RWPE2 (cell line): ENCODE measurements at regions not wholly inside any gene's neighbourhood (a gene's known extent, or its start where the extent isn't known, plus 50 kb on each side); places are given as distances from the start of the nearest gene placed in this dataset.

Experiments used
- ATAC-seq: fragments of 200-7000 bp; cut with Tn5 transposase; 3 replicates; pipeline ENCODE4 v1.9.1; 2021; ENCODE audit warnings: low read depth
- DNase-seq: peaks from one replicate; pipeline ENCODE4 v3.0.0-alpha.2; 2020; ENCODE audit warnings: low spot score
- H3K27ac ChIP-seq: fragments of 450-650 bp; 2 replicates; pipeline ENCODE4 v1.5.1; 2017; ENCODE audit warnings: mild to moderate bottlenecking; ENCODE audit not compliant: poor library complexity, severe bottlenecking
- H3K27me3 ChIP-seq: fragments of 250-450 bp; sonication (Bioruptor Pico); 2 replicates; pipeline ENCODE4 v1.5.1; 2021; ENCODE audit warnings: mild to moderate bottlenecking, moderate library complexity; ENCODE audit not compliant: insufficient read depth, poor library complexity, severe bottlenecking
- H3K36me3 ChIP-seq: fragments of 250-450 bp; sonication (Bioruptor Pico); 2 replicates; pipeline ENCODE4 v1.5.1; 2020; ENCODE audit warnings: low read depth, mild to moderate bottlenecking, moderate library complexity
- H3K4me1 ChIP-seq: fragments of 250-450 bp; sonication (Bioruptor Pico); 2 replicates; pipeline ENCODE4 v1.5.1; 2021; ENCODE audit warnings: mild to moderate bottlenecking, moderate library complexity; ENCODE audit not compliant: insufficient read depth, poor library complexity, severe bottlenecking
- H3K4me3 ChIP-seq: fragments of 250-450 bp; sonication (Bioruptor Pico); 2 replicates; pipeline ENCODE4 v1.5.1; 2021; ENCODE audit warnings: mild to moderate bottlenecking, moderate library complexity; ENCODE audit not compliant: severe bottlenecking
- H3K9me3 ChIP-seq: fragments of 250-450 bp; sonication (Bioruptor Pico); 2 replicates; pipeline ENCODE4 v1.5.1; 2021; ENCODE audit warnings: mild to moderate bottlenecking, moderate library complexity; ENCODE audit not compliant: severe bottlenecking
- TF ChIP-seq, protein P1 (sequence below): fragments of 450-650 bp; IDR thresholded peaks from one replicate; pipeline ENCODE4 v1.5.1; 2017; ENCODE audit warnings: mild to moderate bottlenecking, moderate library complexity; ENCODE audit not compliant: poor library complexity, severe bottlenecking

DNA sequence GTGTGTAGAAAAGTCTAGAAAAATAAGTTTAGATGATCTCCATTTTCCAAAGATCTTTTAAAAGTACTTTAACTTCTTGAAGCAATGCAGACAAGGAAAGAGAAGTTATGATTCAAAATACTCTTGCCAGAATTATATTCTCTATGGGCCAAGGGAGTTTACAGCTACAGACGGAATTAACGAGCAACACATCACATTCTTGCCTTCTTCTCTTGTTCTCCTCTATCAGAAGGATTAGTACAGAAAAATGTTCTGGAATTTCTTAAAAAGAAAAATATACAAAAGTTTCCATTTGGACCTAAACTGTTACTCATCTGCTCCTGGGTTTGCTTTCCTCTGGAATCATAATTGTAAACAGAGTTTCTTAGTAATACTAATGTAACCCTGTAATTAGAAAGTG is 284.7 kb upstream of the HSF2 start:
- Histone ChIP-seq H3K9me3 (no peaks in the 10 kb centered on the region), H3K4me3 (no peak overlapping the region), H3K36me3 (no peaks in the 10 kb centered on the region), H3K27ac (no peak overlapping the region), H3K4me1 (no peaks in the 10 kb centered on the region), H3K27me3 (no peaks in the 10 kb centered on the region)
- no peak for ATAC-seq
- DNase-seq = no peak
- TF ChIP-seq, protein P1, sequence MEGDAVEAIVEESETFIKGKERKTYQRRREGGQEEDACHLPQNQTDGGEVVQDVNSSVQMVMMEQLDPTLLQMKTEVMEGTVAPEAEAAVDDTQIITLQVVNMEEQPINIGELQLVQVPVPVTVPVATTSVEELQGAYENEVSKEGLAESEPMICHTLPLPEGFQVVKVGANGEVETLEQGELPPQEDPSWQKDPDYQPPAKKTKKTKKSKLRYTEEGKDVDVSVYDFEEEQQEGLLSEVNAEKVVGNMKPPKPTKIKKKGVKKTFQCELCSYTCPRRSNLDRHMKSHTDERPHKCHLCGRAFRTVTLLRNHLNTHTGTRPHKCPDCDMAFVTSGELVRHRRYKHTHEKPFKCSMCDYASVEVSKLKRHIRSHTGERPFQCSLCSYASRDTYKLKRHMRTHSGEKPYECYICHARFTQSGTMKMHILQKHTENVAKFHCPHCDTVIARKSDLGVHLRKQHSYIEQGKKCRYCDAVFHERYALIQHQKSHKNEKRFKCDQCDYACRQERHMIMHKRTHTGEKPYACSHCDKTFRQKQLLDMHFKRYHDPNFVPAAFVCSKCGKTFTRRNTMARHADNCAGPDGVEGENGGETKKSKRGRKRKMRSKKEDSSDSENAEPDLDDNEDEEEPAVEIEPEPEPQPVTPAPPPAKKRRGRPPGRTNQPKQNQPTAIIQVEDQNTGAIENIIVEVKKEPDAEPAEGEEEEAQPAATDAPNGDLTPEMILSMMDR = no peak

DNA sequence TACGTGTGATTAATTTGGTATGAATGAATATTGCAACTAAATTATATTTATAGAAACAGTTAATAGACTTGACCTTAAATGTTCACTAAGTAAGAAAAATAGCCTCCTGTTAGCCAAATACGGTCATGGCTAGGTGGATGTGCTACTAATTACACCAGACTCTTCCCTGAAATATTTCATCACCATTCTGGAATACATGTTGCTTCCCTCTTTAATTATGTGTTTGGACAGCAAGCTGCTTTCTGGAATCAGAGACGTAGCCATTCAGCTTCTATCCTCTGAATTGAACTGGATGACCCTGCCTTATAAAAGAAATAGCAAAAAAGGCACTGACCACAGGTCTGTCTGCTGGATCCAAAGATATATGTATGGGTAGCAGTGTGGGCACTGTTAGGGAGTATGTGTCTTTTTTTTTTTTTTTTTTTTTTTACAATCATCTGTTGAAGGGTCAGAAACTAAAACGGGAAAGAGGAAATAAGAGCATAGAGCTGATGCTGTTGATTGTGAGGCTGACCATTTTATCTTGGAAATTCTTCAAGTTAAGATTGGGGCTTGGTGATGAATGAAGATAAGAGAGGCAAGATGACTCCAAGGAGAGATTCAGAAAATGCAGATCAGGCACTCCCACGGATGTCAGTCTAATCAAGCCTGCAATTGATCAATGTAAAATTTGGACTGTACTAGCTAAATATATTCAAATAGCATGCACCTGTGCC is 283.2 kb upstream of the HSF2 start:
- H3K27me3 ChIP-seq = no peaks in the 10 kb centered on the region
- DNase-seq (no peak), ATAC-seq (no peak)
- no peaks in the 10 kb centered on the region for H3K4me1 ChIP-seq
- no peak overlapping the region for H3K4me3 ChIP-seq
- TF ChIP-seq, protein P1 = no peak
- no peaks in the 10 kb centered on the region for H3K9me3 ChIP-seq
- no peak overlapping the region for H3K27ac ChIP-seq
- H3K36me3 ChIP-seq = no peaks in the 10 kb centered on the region

- H3K4me3 ChIP-seq = no peak overlapping the region
- H3K27ac ChIP-seq = no peak overlapping the region
- H3K9me3 ChIP-seq = no peaks in the 10 kb centered on the region
- ATAC-seq = no peak
- H3K36me3 ChIP-seq = no peaks in the 10 kb centered on the region
- H3K27me3 ChIP-seq = no peaks in the 10 kb centered on the region
- H3K4me1 ChIP-seq = no peaks in the 10 kb centered on the region
- no peak for DNase-seq
- TF ChIP-seq, protein P1 = no peak
Observed at GRCh38 chr6:122116835-122117627, 282.4 kb upstream of the HSF2 start.

DNA sequence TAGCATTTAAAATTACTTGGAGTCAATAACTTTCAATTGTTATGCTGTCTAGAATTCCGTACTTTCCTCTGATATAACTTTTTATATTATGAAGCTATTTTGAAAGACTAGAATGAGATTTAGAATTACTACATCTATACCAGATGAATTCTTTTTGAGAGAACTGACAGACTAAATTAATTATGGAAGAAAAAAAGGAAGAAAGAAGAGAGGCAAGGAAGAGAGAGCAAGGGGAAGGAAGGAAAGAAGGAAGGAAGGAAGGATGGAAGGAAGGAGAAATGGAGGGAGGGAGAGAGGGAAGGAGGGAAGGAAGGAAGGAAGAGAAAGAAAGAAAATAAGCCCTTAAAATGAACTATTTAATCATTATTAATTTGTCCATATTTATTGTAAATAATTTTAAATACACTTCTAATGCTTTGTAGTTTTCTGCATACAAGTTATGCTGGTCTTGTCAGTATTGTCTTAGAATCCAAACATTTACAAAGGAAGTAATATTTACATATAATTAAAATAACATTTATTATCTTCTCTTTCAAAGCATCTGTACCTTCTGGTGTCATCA is 280.4 kb upstream of the HSF2 start:
- H3K4me3 ChIP-seq = no peak overlapping the region
- ATAC-seq = no peak
- H3K27ac ChIP-seq = no peak overlapping the region
- TF ChIP-seq, protein P1 = no peak
- H3K9me3 ChIP-seq = no peaks in the 10 kb centered on the region
- DNase-seq = no peak
- no peaks in the 10 kb centered on the region for H3K4me1 ChIP-seq
- no peaks in the 10 kb centered on the region for H3K36me3 ChIP-seq
- H3K27me3 ChIP-seq = no peaks in the 10 kb centered on the region
